Hepatocyte (in vitro differentiated cells): ENCODE measurements at regions not wholly inside any gene's neighbourhood (a gene's known extent, or its start where the extent isn't known, plus 50 kb on each side); places are given as distances from the start of the nearest gene placed in this dataset.

ENCODE experiments used
- EZH2 ChIP-seq: fragments of 200-600 bp; sonication (generic); IDR thresholded peaks from 2 replicates; pipeline ENCODE4 v1.6.1; 2016; ENCODE audit warnings: antibody characterized with exemption, mild to moderate bottlenecking, borderline replicate concordance
- TF ChIP-seq, protein P1 (sequence below): fragments of 200-600 bp; sonication (generic); IDR thresholded peaks from 2 replicates; pipeline ENCODE4 v1.5.1; 2016; ENCODE audit warnings: antibody characterized with exemption, mild to moderate bottlenecking; ENCODE audit not compliant: poor library complexity

DNA sequence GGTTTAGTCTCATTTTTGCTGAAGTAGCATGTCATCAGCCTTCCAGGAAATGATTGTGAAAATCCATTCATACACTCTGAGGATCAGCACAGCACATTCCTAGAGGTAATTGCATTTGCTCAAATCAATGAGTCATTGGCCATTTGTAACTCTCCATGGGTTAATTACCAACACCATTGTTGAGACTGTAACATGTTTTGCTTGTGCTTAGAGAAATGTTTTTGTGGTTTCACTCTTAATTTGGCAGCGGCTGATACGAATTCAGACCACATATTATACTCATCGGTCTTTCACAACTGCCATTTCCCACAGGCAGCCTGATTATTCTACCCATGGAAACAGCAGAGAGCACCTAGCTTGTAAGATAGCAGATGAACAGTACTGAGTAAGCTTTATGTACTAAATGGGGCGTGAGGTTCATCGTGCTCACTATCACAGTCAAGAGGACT is 110.3 kb downstream of the NHLRC3 start:
- TF ChIP-seq, protein P1, sequence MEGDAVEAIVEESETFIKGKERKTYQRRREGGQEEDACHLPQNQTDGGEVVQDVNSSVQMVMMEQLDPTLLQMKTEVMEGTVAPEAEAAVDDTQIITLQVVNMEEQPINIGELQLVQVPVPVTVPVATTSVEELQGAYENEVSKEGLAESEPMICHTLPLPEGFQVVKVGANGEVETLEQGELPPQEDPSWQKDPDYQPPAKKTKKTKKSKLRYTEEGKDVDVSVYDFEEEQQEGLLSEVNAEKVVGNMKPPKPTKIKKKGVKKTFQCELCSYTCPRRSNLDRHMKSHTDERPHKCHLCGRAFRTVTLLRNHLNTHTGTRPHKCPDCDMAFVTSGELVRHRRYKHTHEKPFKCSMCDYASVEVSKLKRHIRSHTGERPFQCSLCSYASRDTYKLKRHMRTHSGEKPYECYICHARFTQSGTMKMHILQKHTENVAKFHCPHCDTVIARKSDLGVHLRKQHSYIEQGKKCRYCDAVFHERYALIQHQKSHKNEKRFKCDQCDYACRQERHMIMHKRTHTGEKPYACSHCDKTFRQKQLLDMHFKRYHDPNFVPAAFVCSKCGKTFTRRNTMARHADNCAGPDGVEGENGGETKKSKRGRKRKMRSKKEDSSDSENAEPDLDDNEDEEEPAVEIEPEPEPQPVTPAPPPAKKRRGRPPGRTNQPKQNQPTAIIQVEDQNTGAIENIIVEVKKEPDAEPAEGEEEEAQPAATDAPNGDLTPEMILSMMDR = no peak
- TF ChIP-seq EZH2 = no peak
